HG02943 (cell line): ENCODE measurements at regions not wholly inside any gene's neighbourhood (a gene's known extent, or its start where the extent isn't known, plus 50 kb on each side); places are given as distances from the start of the nearest gene placed in this dataset.

Experiments used
- ATAC-seq: cut with Tn5 transposase; IDR thresholded peaks from one replicate; pipeline ENCODE4 v1.9.1; 2021; ENCODE audit warnings: mild to moderate bottlenecking, low read depth, moderate library complexity; ENCODE audit not compliant: unreplicated experiment

GRCh38 chr5:89300426-89300970 is 417.5 kb upstream of the MEF2C start:
- ATAC-seq = no peak

- no peak for ATAC-seq
Measured at GRCh38 chr5:89299998-89300397, 417.0 kb upstream of the MEF2C start.

GRCh38 chr5:89297066-89297465 is 414.1 kb upstream of the MEF2C start:
- no peak for ATAC-seq

GRCh38 chr5:89293810-89294209 is 410.8 kb upstream of the MEF2C start:
- no peak for ATAC-seq

GRCh38 chr5:89292487-89292886 is 409.5 kb upstream of the MEF2C start:
- ATAC-seq = no peak

GRCh38 chr5:89289604-89290003 is 406.6 kb upstream of the MEF2C start:
- no peak for ATAC-seq

GRCh38 chr5:89287964-89288363 is 405.0 kb upstream of the MEF2C start:
- ATAC-seq = no peak

- no peak for ATAC-seq
Measured at GRCh38 chr5:89286320-89286719, 403.3 kb upstream of the MEF2C start.

GRCh38 chr5:89283728-89284493 is 400.9 kb upstream of the MEF2C start:
- ATAC-seq = no peak

- no peak for ATAC-seq
Measured at GRCh38 chr5:89282554-89283510, 399.8 kb upstream of the MEF2C start.

- ATAC-seq = no peak
Measured at GRCh38 chr5:89281766-89282553, 399.0 kb upstream of the MEF2C start.

- no peak for ATAC-seq
Measured at GRCh38 chr5:89281211-89281610, 398.2 kb upstream of the MEF2C start.

- ATAC-seq = no peak
Measured at GRCh38 chr5:89280103-89281037, 397.4 kb upstream of the MEF2C start.

- ATAC-seq = no peak
Measured at GRCh38 chr5:89279391-89280036, 396.5 kb upstream of the MEF2C start.

GRCh38 chr5:89277816-89278215 is 394.8 kb upstream of the MEF2C start:
- no peak for ATAC-seq

GRCh38 chr5:89276566-89277305 is 393.8 kb upstream of the MEF2C start:
- ATAC-seq = no peak

- ATAC-seq = no peak
Measured at GRCh38 chr5:89275066-89275855, 392.3 kb upstream of the MEF2C start.
